A673 (cell line): ENCODE measurements at regions not wholly inside any gene's neighbourhood (a gene's known extent, or its start where the extent isn't known, plus 50 kb on each side); places are given as distances from the start of the nearest gene placed in this dataset.

ENCODE experiments used
- BruUV-seq: library from RNA; stranded (reverse); fragments of 400-500 nt; replicated peaks from 2 replicates; lab custom pipeline; 2021; lab: Mats Ljungman, UMichigan
- CTCF ChIA-PET: fragments of 300-600 bp; sonication (Branson Sonifier 250); formaldehyde crosslinking; loops from one replicate; lab custom pipeline; 2022; ENCODE audit warnings: antibody characterized with exemption; lab: Charles Lee
- POLR2A ChIA-PET: fragments of 300-600 bp; sonication (Branson Sonifier 250); formaldehyde crosslinking; loops from one replicate; lab custom pipeline; 2022; ENCODE audit warnings: antibody characterized with exemption; ENCODE audit not compliant: low non-redundant PET; lab: Charles Lee
- DNase-seq: peaks from one replicate; pipeline ENCODE4 v3.0.0-alpha.2; 2015; ENCODE audit warnings: low spot score
- H3K27ac ChIP-seq: fragments of 200-600 bp; sonication (generic); 2 replicates; pipeline ENCODE4 v1.5.1; 2016; ENCODE audit warnings: mixed run types, low read depth, mild to moderate bottlenecking, mixed read lengths, antibody characterized with exemption, low read length; ENCODE audit not compliant: poor library complexity, severe bottlenecking
- H3K27me3 ChIP-seq: fragments of 200-600 bp; sonication (generic); replicated peaks from 2 replicates; pipeline ENCODE4 v1.6.1; 2017; ENCODE audit warnings: mixed run types, low read depth, mild to moderate bottlenecking, mixed read lengths, antibody characterized with exemption, low read length; ENCODE audit not compliant: insufficient read depth, poor library complexity
- H3K36me3 ChIP-seq: fragments of 200-600 bp; sonication (generic); 2 replicates; pipeline ENCODE4 v1.6.1; 2016; ENCODE audit warnings: mixed run types, mild to moderate bottlenecking, mixed read lengths, antibody characterized with exemption, low read length; ENCODE audit not compliant: insufficient read depth, poor library complexity, severe bottlenecking
- H3K4me1 ChIP-seq: fragments of 200-600 bp; sonication (generic); 2 replicates; pipeline ENCODE4 v1.6.1; 2017; ENCODE audit warnings: mixed run types, mild to moderate bottlenecking, mixed read lengths, antibody characterized with exemption, low read length; ENCODE audit not compliant: insufficient read depth, poor library complexity, severe bottlenecking
- H3K4me3 ChIP-seq: fragments of 200-600 bp; sonication (generic); 2 replicates; pipeline ENCODE4 v1.5.1; 2016; ENCODE audit warnings: low read depth, mixed run types, mild to moderate bottlenecking, mixed read lengths, low read length; ENCODE audit not compliant: poor library complexity, severe bottlenecking
- H3K9me3 ChIP-seq: fragments of 200-600 bp; sonication (generic); 2 replicates; pipeline ENCODE4 v1.6.1; 2016; ENCODE audit warnings: mixed run types, low read depth, mild to moderate bottlenecking, mixed read lengths, antibody characterized with exemption, low read length; ENCODE audit not compliant: poor library complexity, severe bottlenecking
- EZH2 ChIP-seq: fragments of 200-600 bp; sonication (generic); IDR thresholded peaks from 2 replicates; pipeline ENCODE4 v1.6.1; 2017; ENCODE audit warnings: borderline replicate concordance, low read depth, mild to moderate bottlenecking, mixed read lengths, antibody characterized with exemption, low read length; ENCODE audit not compliant: poor library complexity, severe bottlenecking
- intact Hi-C: fragments of 100-400 bp; cut with micrococcal nuclease; formaldehyde crosslinking; loops from one replicate; pipeline ENCODE4 v1.10.0; 2022; ENCODE audit not compliant: unreplicated experiment
- TF ChIP-seq, protein P1 (sequence below): fragments of 300-800, 200-600 bp; sonication (generic); conservative IDR thresholded peaks from 2 replicates; pipeline ENCODE4 v1.5.1; 2017; ENCODE audit warnings: low read depth, mild to moderate bottlenecking, antibody characterized with exemption, low read length, moderate library complexity, mixed read lengths

DNA sequence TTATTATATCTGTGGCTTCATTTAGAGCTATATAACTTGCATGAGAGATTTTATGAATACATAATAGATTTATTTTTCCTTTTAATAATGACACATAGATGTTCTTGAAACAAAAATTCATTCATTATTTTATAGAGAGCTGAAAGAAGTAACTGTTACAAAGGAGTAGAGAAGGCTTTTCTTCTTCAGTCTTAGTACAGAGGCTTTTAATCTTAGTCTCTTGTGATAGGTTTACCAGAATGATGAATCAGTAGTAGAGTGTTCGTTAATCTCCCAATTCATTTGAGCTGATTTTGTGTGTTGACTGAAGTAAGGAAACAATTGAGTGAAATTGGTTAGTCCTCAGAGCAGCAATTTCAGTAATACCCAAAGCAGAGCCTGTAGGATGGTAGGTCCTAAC, 1284.1 kb upstream of the ACO1 start:
- POLR2A ChIA-PET, result no interaction called here

DNA sequence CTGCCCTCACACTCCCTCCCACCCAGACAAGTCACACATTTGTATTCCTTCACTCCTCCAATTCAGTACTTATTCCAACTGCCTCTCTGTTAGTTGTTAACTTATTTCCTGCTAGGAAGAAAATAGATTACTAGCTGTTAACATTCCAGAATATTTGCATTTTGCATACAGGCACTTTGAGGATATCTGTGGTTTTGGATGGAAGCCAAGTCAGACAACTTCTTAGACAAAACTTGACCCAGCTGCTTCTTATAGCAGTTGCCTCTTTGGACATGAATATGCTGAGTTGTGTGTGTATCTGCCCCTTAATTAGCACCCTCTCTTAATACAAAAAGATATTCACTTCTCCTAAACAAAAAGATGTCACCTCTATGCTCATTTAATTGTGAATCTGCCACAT, 1280.6 kb upstream of the ACO1 start:
- CTCF ChIA-PET, result no interaction called here
- H3K27ac ChIP-seq, result no peak overlapping the region
- POLR2A ChIA-PET, result interaction anchor here (0.7 kb wide), 1 partner anchor 107 kb away, joined by 3 read pairs; no protein-coding TSS in a partner anchor
- H3K27me3 ChIP-seq, result no peaks in the 10 kb centered on the region
- BruUV-seq, result no TSS peak
- H3K4me3 ChIP-seq, result no peak overlapping the region
- no peaks in the 10 kb centered on the region for H3K9me3 ChIP-seq
- H3K36me3 ChIP-seq, result no peaks in the 10 kb centered on the region
- H3K4me1 ChIP-seq, result no peaks in the 10 kb centered on the region
- intact Hi-C loops, result no loop called here
- peak; percentile 14 for DNase-seq
- TF ChIP-seq, protein P1, sequence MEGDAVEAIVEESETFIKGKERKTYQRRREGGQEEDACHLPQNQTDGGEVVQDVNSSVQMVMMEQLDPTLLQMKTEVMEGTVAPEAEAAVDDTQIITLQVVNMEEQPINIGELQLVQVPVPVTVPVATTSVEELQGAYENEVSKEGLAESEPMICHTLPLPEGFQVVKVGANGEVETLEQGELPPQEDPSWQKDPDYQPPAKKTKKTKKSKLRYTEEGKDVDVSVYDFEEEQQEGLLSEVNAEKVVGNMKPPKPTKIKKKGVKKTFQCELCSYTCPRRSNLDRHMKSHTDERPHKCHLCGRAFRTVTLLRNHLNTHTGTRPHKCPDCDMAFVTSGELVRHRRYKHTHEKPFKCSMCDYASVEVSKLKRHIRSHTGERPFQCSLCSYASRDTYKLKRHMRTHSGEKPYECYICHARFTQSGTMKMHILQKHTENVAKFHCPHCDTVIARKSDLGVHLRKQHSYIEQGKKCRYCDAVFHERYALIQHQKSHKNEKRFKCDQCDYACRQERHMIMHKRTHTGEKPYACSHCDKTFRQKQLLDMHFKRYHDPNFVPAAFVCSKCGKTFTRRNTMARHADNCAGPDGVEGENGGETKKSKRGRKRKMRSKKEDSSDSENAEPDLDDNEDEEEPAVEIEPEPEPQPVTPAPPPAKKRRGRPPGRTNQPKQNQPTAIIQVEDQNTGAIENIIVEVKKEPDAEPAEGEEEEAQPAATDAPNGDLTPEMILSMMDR, result no peak
- no peak for TF ChIP-seq EZH2

More for the DNA sequence above, 1284.1 kb upstream of the ACO1 start:
- H3K4me3 ChIP-seq, result no peak overlapping the region
- no peak overlapping the region for H3K27ac ChIP-seq
- no TSS peak for BruUV-seq
- TF ChIP-seq EZH2, result no peak
- TF ChIP-seq, protein P1, result no peak
- no peaks in the 10 kb centered on the region for H3K36me3 ChIP-seq
- H3K9me3 ChIP-seq, result no peaks in the 10 kb centered on the region
- DNase-seq, result no peak
- CTCF ChIA-PET, result no interaction called here
- H3K4me1 ChIP-seq, result no peaks in the 10 kb centered on the region
- no peaks in the 10 kb centered on the region for H3K27me3 ChIP-seq
- intact Hi-C loops, result no loop called here

DNA sequence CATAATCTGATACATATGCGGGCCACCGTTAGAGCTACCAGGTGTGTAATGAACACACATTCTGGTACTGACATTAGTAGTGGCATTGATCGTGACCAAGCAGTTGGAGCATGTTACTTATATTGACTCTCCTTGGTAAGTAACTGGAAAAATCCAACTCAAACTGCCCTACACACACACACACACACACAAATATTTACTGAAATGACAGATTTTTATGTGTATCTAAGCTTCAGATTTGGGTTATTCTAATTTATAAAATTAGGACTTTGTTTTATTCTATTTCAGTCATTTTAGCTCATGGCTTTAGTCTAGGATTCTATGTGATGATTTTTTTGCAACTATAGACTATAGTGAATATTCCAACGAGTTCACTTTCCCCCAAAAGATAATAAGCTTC, 1280.2 kb upstream of the ACO1 start:
- BruUV-seq, result no TSS peak
- ChIA-PET POLR2A (no interaction called here), CTCF (no interaction called here)
- no peak overlapping the region for H3K4me3 ChIP-seq
- no peak for DNase-seq
- H3K27ac ChIP-seq, result no peak overlapping the region
- intact Hi-C loops, result no loop called here
- TF ChIP-seq EZH2, result no peak
- H3K9me3 ChIP-seq, result no peaks in the 10 kb centered on the region
- no peaks in the 10 kb centered on the region for H3K36me3 ChIP-seq
- H3K4me1 ChIP-seq, result no peaks in the 10 kb centered on the region
- H3K27me3 ChIP-seq, result no peaks in the 10 kb centered on the region

DNA sequence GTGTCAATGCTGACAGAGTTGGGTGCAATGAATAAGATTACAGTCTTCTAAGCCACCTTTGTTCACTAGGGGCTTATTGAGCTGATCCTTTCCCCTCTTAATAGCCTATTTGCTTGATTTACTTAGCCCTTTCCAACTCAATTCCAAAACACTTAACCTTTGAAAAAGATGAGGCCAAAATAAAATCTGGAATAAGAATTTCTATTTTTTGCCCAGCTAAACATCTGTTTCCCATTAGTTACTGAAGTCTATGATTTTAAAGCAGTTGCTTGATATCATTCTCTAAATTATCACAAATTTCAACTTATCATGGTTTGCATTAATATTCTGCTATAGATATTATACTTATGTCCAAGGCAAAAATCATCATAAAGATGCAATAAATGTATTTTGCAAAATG, 1272.0 kb upstream of the ACO1 start:
- Histone ChIP-seq H3K4me3 (no peak overlapping the region), H3K36me3 (no peaks in the 10 kb centered on the region), H3K9me3 (no peaks in the 10 kb centered on the region), H3K4me1 (no peaks in the 10 kb centered on the region), H3K27ac (no peak overlapping the region), H3K27me3 (no peaks in the 10 kb centered on the region)
- POLR2A ChIA-PET, result no interaction called here
- TF ChIP-seq, protein P1, result no peak
- no peak for TF ChIP-seq EZH2
- CTCF ChIA-PET, result no interaction called here
- BruUV-seq, result no TSS peak
- intact Hi-C loops, result loop anchor here (10.0 kb wide), 2 partner anchors 192 to 1132 kb away; no protein-coding TSS in a partner anchor
- no peak for DNase-seq
